ENCODE measurements at regions not wholly inside any gene's neighbourhood (a gene's known extent, or its start where the extent isn't known, plus 50 kb on each side); places are given as distances from the start of the nearest gene placed in this dataset.
"Not testable (repeated sequence)": the region's sequence is repeated elsewhere in the genome, so short reads cannot be mapped to it uniquely, and the experiment has no call there.

DNA sequence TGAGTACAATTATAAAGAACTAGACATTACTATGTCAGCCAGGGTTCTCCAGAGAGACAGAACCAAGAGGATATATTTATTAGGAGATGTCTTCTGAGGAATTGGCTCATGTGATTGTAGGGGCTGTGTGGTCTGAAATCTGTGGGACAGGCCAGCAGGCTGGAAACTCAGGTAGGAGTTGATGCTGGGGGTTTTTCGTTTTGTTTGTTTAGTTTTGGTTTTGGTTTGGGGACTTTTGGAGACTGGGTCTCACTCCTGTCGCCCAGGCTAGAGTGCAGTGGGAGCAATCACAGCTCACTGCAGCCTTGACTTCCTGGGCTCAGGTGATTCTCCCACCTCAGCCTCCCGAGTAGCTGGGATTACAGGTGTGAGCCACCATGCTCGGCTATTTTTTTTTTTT, 132.9 kb upstream of the ERRFI1 start:
- ATAC-seq (no peak), DNase-seq (ENCODE audit: missing footprints) (no peak)
- intact Hi-C loops (cut with DNase I): no loop called here

DNA sequence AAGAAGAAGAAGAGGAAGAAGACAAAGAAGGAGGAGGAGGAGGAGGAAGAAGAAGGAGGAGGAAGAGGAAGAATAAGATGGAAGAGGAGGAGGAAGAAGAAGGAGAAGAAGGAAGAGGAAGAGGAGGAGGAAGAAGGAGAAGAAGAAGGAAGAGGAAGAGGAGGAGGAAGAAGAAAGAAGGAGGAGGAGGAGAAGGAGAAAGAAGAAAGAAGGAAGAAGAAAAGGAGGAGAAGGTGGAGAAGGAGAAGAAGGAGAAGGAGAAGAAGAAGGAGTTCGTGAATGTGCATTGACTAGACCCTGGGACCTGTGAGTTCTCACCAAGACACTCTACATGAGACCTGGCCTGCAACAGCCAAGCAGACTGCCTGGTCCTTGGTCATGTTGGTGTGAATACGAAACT, 131.7 kb upstream of the ERRFI1 start:
- DNase-seq (ENCODE audit: missing footprints) (no peak), ATAC-seq (no peak)
- intact Hi-C loops (cut with DNase I): no loop called here

DNA sequence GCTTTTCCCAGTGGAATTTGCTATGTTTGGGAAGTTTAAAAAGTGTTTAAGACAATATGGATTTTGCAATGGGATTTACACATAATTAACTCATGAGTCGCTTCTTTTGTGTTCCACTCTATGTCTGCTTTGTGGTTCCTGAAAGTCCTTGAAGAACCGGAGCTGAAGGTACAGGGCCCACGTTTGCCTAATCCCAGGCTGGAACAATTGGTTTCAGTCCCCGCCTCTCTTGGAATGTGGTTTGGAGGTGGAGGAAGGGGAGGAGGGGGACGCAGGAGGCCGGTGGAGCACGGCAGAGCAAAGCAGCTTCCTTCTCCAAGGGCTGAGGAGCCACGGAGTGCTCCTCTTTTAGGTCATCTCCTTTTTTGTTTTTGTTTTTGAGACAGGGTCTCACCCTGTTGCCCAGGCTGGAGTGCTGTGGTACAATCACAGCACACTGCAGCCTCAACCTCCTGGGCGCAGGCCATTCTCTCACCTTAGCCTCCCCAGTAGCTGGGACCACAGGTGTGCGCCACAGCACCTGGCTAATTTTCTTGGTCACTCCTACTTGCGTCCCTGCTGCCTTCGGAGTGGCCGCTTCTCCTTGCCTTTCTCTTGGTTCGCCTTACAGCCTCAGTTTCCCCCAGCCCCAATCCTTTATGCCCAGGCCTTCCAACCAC, 129.5 kb upstream of the ERRFI1 start:
- intact Hi-C loops (cut with DNase I): no loop called here
- no peak for DNase-seq (ENCODE audit: missing footprints)
- no peak for ATAC-seq

DNA sequence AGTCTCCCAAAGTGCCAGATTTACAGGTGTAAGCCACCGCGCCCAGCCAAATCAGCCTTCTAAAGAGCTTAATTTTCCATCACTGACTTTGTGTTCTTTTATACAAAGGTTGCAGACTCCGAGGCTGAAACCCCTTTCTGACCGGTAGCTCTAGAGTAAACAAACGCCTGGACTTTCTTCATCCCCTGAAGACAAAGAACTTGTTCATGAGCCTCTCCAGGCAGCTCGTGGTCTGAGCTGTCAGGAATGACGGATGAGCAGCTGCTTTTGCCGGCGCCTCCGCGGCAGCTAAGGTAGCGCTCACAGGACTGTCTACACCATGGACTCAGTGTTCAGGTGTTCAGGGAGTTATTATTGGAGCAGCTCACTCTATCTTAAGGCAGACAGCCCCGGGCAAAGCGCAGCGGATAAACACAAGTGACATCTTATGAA, 128.5 kb upstream of the ERRFI1 start:
- intact Hi-C loops (cut with DNase I): no loop called here
- DNase-seq (ENCODE audit: missing footprints) (no peak), ATAC-seq (no peak)

DNA sequence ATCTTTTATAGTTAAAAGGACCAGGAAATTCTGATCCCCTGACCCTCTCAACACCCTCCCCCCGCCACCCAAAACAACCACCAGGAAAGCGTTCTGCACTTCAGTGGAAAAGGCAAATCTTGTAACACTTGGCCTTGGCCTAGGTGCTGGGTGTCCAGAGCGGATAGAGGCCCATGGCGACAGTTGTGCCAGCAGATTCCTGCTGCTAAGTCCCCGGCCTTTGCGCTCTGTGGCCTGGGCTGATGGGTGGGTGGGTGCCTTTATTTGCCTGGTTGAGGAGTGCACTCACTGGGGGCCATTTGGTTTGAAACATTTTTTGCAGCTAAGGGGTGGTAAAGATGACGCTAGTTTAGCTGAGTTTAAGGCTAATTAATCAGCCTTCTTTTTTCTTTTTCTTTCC, 127.9 kb upstream of the ERRFI1 start:
- intact Hi-C loops (cut with DNase I): no loop called here
- DNase-seq (ENCODE audit: missing footprints) (no peak), ATAC-seq (no peak)

DNA sequence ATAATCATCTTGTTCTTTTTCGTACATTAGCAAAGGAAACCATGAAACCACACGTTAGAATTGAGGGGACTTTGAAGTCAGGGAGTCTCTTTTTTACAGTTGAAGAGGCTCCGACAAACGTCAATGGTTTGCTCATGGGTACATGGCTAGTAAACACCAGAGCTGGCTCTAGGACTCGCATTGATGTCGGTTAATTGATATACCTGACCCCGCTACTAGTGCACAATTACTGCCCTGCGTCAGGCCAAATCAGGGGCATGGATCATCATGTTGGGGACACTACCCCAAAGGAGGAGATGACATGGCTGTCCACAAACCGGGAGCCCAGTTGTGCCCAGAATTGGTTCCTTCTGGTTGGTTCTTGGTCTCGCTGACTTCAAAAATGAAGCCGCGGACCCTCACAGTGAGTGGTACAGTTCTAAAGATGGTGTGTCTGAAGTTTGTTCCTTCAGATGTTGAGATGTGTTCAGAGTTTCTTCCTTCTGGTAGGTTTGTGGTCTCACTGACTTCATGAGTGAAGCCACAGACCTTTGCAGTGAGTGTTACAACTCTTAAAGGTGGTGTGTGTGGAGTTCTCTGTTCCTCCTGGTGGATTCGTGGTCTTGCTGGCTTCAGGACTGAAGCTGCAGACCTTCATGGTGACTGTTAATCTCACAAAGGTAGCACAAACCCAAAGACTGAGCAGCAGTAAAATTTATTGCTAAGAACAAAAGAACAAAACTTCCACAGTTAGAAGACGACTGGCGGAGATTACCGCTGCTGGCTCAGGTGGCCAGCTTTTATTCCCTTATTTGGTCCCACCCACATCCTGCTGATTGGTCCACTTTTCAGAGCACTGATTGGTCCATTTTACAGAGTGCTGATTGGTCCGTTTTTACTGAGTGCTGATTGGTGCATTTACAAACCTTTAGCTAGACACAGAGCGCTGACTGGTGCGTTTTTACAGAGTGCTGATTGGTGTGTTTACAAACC, 126.9 kb upstream of the ERRFI1 start:
- ATAC-seq (no peak), DNase-seq (ENCODE audit: missing footprints) (no peak)
- intact Hi-C loops (cut with DNase I): no loop called here

DNA sequence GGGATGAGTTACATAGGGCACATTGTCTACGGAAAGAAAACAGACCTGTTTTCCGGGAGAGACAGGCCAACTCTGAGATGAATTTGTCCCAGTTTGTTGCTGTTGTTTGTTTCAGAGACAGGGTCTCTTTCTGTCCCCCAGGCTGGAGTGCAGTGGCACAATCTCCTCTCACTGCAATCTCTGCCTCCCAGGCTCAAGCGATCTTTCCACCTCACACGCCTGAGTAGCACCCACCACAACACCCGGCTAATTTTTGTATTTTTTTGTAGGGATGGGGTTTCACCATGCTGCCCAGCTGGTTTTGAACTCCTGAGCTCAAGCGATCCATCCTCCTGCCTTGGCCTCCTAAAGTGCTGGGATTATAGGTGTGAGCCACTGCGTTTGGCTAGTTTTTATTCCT, 125.5 kb upstream of the ERRFI1 start:
- intact Hi-C loops (cut with DNase I): no loop called here
- no peak for ATAC-seq
- DNase-seq (ENCODE audit: missing footprints): no peak

DNA sequence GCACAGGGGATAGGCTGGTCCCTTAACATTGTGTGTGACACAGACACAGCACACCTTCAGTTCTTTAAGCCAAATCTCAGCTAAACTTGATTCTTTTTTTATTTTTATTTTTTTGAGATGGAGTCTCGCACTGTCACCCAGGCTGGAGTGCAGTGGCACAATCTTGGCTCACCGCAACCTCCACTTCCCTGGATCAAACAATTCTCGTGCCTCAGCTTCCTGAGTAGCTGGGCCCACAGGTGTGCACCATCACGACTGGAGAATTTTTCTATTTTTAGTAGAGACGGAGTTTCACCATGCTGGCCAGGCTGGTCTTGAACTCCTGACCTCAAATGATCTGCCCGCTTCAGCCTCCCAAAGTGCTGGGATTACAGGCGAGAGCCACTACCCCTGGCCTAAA, 123.6 kb upstream of the ERRFI1 start:
- ATAC-seq; DNase-seq (ENCODE audit: missing footprints); intact Hi-C loops (cut with DNase I): not testable (repeated sequence)

DNA sequence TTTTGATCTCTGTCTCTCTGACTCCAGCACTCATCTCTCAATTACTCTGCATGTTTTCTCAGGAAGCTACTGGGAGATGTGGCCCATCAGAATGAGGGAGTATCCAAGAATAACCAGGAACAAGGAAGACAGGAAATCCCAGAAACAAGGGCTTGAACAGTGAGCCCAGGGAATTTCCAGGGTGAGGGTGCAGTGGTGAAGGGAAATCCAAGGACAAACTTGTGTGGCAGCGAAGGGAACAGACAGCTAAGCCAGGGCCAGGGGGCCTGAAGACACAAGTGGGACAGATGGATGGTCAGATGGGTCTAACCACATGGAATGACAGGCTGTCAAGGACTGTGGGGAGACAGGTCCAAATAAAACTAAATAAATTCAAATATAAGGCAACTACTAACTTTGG, 121.8 kb upstream of the ERRFI1 start:
- ATAC-seq: no peak
- intact Hi-C loops (cut with DNase I): no loop called here
- no peak for DNase-seq (ENCODE audit: missing footprints)

DNA sequence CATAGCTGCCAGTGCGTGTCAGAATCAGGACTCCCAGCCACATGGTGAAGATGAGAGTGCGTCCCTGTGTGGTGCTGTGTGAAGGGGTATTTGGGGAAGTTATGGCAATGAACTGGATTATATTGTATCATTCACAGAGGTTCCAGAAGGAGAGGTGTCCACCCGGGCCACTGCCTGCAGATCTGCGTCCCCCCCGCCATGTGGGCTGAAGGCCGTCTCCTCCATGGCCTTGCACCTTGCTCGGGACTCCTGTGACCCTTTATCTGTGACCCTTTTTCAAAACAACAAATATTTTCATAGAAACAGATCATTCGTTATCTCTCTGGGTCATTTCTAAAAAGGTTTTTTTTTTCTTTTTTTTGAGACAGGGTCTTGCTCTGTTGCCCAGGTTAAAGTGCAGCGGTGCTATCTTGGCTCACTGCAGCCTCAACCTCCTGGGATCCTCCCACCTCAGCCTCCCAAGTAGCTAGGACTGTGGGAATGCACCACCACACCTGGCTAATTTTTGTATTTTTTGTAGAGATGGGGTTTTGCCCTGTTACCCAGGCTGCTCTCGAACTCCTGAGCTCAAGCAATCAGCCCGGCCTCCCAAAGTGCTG, 120.2 kb upstream of the ERRFI1 start:
- ATAC-seq (no peak), DNase-seq (ENCODE audit: missing footprints) (no peak)
- intact Hi-C loops (cut with DNase I): no loop called here

DNA sequence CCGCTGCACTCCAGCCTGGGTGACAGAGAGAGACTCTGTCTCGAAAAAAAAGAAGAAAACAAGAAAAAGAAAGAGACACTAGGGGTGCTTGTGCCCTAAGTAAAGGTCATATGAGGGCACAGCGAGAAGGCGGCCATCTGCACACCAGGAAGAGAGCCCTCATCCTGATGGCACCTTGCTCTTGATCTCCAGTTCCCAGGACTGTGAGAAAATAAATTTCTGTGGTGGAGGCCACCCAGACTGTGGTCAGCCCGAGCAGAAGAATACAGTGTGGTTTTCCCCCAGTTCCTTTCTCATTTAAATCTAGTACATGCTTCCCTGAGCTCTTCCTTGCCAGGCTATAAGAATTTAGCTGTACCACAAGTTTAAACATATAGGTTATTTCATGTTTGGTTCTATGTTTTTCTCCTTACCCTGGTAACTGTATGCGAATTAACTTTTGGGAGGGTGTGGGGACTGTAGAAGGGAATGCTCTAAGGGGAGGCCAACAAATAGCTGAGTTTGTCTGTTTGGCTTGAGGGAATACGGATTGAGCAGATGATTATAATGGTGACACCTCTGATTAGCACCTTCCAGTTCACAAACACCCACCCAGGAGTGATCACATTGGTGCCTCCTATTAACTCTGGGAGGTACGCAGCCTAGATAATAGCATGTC, 119.6 kb upstream of the ERRFI1 start:
- intact Hi-C loops (cut with DNase I): no loop called here
- DNase-seq (ENCODE audit: missing footprints): no peak
- no peak for ATAC-seq

DNA sequence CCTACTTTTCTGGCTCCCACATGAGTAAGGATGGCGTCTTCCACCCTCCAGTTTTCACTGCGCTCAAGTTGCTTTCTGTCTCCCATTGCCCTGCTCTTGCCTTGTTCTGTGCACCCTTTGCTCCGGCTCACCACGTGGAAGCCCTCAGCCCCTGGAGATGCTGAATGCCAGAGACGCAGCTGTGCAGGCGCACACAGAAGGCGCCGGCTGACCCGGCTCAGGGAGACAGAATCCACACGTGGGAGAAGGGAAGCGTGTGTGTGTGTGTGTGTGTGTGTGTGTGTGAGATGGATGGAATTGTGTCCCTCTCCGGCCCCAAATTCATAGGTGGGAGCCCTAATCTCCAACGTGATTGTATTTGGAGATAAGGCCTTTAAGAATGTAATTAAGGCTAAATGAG, 118.2 kb upstream of the ERRFI1 start:
- ATAC-seq (no peak), DNase-seq (ENCODE audit: missing footprints) (no peak)
- intact Hi-C loops (cut with DNase I): no loop called here

DNA sequence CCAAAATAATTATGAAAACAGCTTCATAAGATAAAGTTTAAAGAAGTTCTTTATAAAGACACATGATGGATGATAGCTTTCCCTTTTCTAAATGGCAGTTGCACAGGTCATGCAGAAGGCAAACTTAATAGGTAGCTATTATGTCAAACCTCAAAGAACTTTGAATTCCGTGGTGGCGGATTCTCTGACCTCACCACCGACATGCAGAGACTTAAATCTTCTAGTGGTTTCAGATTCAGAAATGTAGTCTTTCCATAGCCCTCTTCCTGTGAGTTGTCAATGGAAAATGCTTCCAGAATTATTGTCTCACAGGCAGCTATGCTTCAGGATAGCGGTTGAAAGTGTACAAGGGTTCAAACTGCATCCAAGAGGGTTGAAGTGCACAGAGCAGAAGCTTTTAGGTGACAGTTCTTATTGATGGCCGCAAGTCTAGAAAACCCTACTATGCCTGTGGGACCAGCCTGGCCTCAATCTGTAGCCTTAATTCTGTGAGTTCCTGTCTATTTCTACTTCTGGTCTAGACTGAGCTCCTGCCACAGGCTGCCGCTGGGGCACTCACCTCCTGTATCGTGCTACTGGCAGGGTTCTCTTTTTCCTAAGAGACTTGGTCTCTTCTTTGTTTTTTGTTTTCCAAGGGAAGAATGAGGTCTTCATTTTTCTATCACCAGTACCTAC, 117.0 kb upstream of the ERRFI1 start:
- DNase-seq (ENCODE audit: missing footprints) (no peak), ATAC-seq (no peak)
- intact Hi-C loops (cut with DNase I): no loop called here

DNA sequence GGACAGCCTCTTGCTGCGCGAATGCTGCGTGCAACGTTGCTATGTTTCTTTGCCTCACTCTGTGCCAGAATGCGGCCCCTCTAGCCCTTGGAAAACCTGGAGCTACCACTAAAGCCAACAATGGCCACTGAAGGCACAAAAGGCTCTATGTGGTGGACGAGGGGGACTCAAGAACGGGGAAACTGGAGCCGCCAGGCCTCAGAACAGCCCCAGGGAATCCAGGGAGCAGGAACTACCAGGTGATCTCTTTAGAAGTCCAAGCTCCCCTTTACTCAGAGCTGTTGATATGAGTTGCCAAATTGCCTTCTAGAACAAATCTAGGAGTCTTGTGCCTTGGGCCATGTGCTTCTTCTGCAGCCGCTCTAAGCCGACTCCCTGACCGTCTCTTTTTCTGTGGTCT, 113.8 kb upstream of the ERRFI1 start:
- no peak for DNase-seq (ENCODE audit: missing footprints)
- intact Hi-C loops (cut with DNase I): no loop called here

DNA sequence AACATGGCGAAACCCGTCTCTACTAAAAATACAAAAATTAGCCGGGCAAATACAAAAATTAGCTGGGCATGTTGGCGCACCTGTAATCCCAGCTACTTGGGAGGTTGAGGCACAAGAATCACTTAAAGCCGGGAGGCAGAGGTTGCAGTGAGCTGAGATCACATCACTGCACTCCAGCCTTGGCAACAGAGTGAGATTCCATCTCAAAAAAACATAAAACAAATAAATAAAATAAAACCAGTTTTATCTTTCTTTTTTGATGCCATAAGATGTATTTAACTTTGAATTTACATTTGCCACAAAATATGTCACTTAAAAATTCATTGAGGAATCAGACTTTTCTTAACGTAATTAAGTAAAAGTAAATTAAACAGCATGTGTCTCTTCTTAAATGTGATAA, 113.3 kb upstream of the ERRFI1 start:
- intact Hi-C loops (cut with DNase I): no loop called here
- DNase-seq (ENCODE audit: missing footprints) (no peak), ATAC-seq (no peak)

More for the DNA sequence above, 113.8 kb upstream of the ERRFI1 start:
- no peak for ATAC-seq

DNA sequence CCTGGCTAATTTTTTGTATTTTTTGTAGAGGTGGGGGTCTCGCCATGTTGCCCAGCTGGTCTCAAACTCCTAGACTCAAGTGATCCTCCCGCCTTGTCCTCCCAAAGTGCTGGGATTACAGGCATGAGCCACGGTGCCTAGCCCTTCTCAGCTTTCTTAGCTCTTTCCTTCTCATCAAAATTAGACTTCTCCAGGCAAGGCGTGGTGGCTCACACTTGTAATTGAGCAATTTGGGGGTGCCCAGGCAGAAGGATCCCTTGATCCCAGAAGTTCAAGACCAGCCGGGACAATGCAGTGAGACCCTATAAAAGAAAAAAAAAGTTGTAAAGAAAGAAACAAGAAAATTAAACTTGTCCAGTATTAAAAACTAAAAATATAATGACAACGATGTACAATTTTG, 112.6 kb upstream of the ERRFI1 start:
- intact Hi-C loops (cut with DNase I): no loop called here
- no peak for DNase-seq (ENCODE audit: missing footprints)
- ATAC-seq: no peak

DNA sequence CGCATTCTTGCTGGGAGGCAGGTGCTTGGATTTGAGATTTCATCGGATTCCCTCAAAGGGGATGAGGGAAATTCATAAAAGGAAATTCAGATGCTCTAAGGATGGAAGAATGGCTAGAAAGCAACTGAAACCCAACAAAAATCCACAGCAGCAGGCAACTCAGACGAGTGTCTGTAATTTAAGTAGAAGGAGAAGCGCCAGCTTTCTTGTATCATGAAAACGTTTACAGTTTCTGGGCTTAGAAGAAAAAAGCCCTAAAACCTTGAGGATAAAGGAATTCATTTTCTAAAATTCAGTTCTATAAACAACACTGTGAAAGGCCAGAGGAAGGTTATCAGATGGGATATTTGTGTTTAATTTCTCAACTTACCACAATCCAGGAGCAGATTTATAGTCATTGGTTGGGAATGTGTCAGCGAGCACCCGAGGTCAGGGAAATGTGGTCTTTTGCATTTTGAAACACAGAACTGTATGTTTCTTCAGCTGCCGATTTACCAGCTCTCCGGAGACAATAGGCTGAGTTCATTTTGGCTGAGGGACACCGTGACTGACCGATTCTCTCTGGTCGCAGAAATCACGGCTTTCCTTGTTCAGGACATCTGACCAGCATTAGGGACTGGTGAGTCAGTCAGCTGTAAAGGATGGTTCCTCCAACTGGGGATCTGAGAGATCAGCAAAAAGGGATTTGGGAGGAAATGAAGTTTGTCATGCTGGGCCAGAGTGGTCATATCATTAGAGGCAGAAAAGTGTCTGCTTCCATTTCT, 111.6 kb upstream of the ERRFI1 start:
- intact Hi-C loops (cut with DNase I): no loop called here
- DNase-seq (ENCODE audit: missing footprints) (no peak), ATAC-seq (peak; percentile 64)

DNA sequence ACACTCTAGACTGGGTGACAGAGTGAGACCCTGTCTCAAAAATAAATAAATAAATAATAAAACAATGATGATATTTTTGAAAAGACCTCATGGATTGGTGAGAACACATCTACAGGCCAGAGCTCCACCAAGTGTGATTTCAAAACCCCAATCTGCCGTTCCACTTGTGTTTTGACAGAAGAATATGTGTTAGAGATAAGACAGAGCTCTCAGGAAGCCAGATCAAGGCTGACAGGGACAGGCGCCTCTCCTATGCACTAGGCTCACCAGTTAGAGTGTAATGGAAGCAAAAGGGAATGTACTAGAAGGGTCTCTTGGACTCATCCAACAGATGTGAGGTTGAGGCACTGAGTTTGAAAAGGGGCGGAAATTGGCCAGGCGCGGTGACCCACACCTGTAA, 110.7 kb upstream of the ERRFI1 start:
- no peak for ATAC-seq
- no peak for DNase-seq (ENCODE audit: missing footprints)
- intact Hi-C loops (cut with DNase I): no loop called here
